Urothelium cell line (cell line): ENCODE measurements at regions not wholly inside any gene's neighbourhood (a gene's known extent, or its start where the extent isn't known, plus 50 kb on each side); places are given as distances from the start of the nearest gene placed in this dataset.
A peak's percentile ranks its signal among the peaks of the same experiment; 100 is the strongest.
"Not testable (repeated sequence)": the region's sequence is repeated elsewhere in the genome, so short reads cannot be mapped to it uniquely, and the experiment has no call there.

Experiments used
- DNase-seq: peaks from one replicate; pipeline ENCODE4 v3.0.0; 2011; ENCODE audit warnings: low spot score, mixed read lengths
- FAIRE-seq: peaks from 2 replicates; lab custom pipeline; 2011; peaks lifted over from hg19 to GRCh38; lab: Jason Lieb, UNC

- DNase-seq (no peak), FAIRE-seq (no peak)
These were observed 193.7 kb downstream of the TTC39B start for GRCh38 chr9:15113288-15113687.

- no peak for FAIRE-seq
- no peak for DNase-seq
These were observed 195.9 kb downstream of the TTC39B start for GRCh38 chr9:15111071-15111470.

GRCh38 chr9:15104826-15105420, 194.7 kb upstream of the FREM1 start:
- FAIRE-seq (no peak), DNase-seq (peak; percentile 26)

- FAIRE-seq = no peak
- no peak for DNase-seq
These were observed 193.1 kb upstream of the FREM1 start for GRCh38 chr9:15103290-15103689.

DNA sequence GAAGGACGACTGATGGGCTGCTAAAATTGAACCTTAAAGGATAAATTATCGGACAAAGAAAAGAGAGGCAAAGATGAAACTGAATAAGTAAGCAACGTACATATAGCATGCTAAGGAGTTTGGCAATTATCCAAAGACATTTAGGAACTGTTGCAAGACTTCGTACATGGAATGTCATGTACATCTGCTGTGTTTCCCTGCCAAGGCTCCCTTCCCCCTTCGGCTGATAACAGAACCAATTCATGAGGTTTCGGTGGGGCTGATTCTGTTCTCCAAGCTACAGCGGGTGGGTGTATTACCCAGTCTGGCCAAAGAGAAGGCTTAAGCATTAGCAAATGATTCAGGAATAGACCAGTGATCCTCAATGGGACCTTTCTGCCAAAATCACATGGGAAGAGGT, 190.9 kb upstream of the FREM1 start:
- DNase-seq = no peak

DNA sequence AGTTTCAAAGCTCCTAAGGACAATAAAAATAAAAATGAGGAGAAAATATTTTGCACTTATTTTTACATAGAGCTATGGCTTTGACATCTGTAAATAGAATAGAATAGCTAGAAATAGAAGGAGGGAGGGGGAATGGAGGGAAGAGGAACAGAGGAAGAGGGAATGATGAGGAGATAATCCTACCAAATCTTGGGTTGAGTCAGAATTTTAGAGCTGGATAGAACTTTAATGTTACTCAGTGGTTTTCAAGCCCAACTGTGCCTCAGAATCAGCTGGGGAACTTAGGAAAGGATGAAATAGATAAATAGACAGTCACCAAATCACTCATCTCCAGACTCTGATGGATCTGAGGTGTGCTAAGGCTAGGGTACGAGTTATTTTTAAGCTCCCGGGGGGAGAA, 190.3 kb upstream of the FREM1 start:
- no peak for DNase-seq
- no peak for FAIRE-seq

More for the DNA sequence above, 190.9 kb upstream of the FREM1 start:
- FAIRE-seq = no peak

GRCh38 chr9:15096972-15097371, 186.7 kb upstream of the FREM1 start:
- DNase-seq (no peak), FAIRE-seq (no peak)

DNA sequence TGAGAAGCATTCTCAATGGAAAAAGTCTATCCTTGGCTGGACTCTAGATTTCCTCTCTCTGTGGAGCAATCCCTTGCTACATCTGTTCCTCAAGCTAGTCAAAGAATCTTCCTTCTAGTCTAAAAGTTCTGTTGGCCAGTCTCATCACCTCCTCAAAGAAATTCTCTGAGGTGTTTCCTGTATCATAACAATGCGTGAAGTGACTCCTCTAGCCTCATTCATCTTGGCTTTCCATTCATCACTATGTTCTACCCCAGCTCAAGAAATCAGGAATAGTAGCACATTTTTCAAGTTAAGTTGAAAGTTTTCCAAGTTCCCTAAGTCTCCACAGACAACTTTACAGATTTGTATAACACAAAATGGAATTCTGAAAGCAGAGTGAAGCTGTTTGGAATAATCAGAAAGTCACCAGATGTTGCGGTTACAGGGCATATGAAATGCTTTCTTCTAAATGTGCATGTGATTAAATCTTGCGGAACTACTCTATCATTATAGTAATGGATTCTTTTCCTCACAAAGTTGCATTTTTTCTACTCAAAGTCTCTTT, 176.6 kb upstream of the FREM1 start:
- FAIRE-seq (no peak), DNase-seq (no peak)

GRCh38 chr9:15086156-15086763, 176.0 kb upstream of the FREM1 start:
- DNase-seq = no peak
- FAIRE-seq = no peak

GRCh38 chr9:15081021-15081753, 171.0 kb upstream of the FREM1 start:
- no peak for DNase-seq
- FAIRE-seq = no peak

DNA sequence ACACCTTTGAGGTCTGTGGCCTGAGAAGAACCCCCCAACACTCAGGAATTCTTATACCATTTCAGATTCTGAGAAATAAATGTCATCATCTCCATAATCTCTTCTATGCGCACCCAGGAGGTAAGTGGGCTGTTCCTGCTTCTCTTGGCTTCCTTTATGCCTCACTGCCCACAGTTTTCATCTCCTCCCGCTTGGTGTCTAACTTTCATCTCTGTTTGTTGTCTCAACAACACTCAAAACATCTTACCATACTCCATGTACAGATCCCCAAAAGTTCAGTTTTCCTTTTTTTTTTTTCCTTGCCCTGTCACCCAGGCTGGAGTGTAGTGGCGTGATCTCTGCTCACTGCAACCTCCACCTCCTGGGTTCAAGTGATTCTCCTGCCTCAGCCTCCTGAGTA, 170.2 kb upstream of the FREM1 start:
- DNase-seq = no peak
- FAIRE-seq = no peak

- DNase-seq = no peak
- no peak for FAIRE-seq
These were observed 169.8 kb upstream of the FREM1 start for GRCh38 chr9:15079989-15080388.

GRCh38 chr9:15077946-15078729, 167.9 kb upstream of the FREM1 start:
- DNase-seq (no peak), FAIRE-seq (no peak)

- DNase-seq (no peak), FAIRE-seq (no peak)
These were observed 163.4 kb upstream of the FREM1 start for GRCh38 chr9:15073620-15074019.

- FAIRE-seq = no peak
- DNase-seq = no peak
These were observed 160.5 kb upstream of the FREM1 start for GRCh38 chr9:15070716-15071115.

DNA sequence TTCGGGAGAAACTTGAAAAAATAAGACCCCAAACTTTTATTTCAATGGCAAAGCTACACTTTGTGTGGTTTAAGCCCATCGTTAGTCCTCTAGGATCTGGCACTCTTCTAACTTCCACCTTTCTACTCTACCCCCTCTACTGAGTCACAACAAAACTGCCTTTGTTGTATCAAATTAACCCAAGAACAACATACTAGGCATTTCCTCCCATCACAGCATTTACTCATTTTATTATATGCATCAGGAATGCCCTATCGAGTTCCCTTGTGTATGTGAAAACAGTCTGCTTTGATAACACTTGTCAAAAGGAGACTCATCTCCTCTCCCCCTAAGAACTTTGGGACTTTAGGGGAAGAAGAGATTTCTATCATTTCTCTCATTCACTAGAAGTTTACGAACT, 158.9 kb upstream of the FREM1 start:
- FAIRE-seq = no peak
- DNase-seq = no peak

- DNase-seq = no peak
- no peak for FAIRE-seq
These were observed 158.0 kb upstream of the FREM1 start for GRCh38 chr9:15068261-15068660.

GRCh38 chr9:15059003-15059402, 148.8 kb upstream of the FREM1 start:
- no peak for FAIRE-seq

GRCh38 chr9:15058236-15058635, 148.0 kb upstream of the FREM1 start:
- FAIRE-seq = no peak

More at GRCh38 chr9:15059003-15059402, 148.8 kb upstream of the FREM1 start:
- DNase-seq = no peak

GRCh38 chr9:15055284-15055683, 145.1 kb upstream of the FREM1 start:
- FAIRE-seq, DNase-seq: not testable (repeated sequence)

More at GRCh38 chr9:15058236-15058635, 148.0 kb upstream of the FREM1 start:
- no peak for DNase-seq

- FAIRE-seq (no peak), DNase-seq (no peak)
These were observed 138.5 kb upstream of the FREM1 start for GRCh38 chr9:15048772-15049171.
